Body of pancreas (tissue), 4 donors: ENCODE measurements at regions not wholly inside any gene's neighbourhood (a gene's known extent, or its start where the extent isn't known, plus 50 kb on each side); places are given as distances from the start of the nearest gene placed in this dataset.
A peak's percentile ranks its signal among the peaks of the same experiment; 100 is the strongest.

Experiments
- ATAC-seq: fragments of 150-250 bp; one replicate; pipeline ENCODE4 v1.9.1; 2016
- DNase-seq, 4 donors: peaks; one replicate each; pipeline ENCODE4 v3.0.0-alpha.2; 2019
- H3K27ac ChIP-seq, 4 donors: fragments of 200-600 bp; sonication (generic); 1 replicate in 3 of 4; 2 replicates in 1 of 4; pipeline versions ENCODE4 v1.5.1 to v1.6.1; 2016 to 2019; ENCODE audit warnings: mild to moderate bottlenecking in 1 of 4, mixed read lengths in 1 of 4, moderate library complexity in 1 of 4
- H3K27me3 ChIP-seq, 2 donors: fragments of 200-600 bp; sonication (generic); one replicate each; pipeline ENCODE4 v1.6.0; 2016; ENCODE audit warnings: mild to moderate bottlenecking in 1 of 2
- H3K36me3 ChIP-seq, 2 donors: fragments of 200-600 bp; sonication (generic); replicated peaks in 1 of 2; 2 replicates each; pipeline ENCODE4 v1.5.1; 2016; ENCODE audit warnings: low read depth in 2 of 2; ENCODE audit not compliant: insufficient read depth in 1 of 2
- H3K4me1 ChIP-seq: fragments of 200-600 bp; sonication (generic); one replicate; pipeline ENCODE4 v1.6.0; 2016
- H3K4me3 ChIP-seq, 2 donors: fragments of 200-600 bp; sonication (generic); 1 replicate in 1 of 2; 2 replicates in 1 of 2; pipeline ENCODE4 v1.5.1; 2016 to 2019
- H3K9me3 ChIP-seq, 3 donors: fragments of 200-600 bp; sonication (generic); 1 replicate in 2 of 3; 2 replicates in 1 of 3; pipeline ENCODE4 v1.5.1; 2016
- CTCF ChIP-seq, 7 experiments: fragments of 450-650 bp in 4 of 7; fragments of 200-600 bp in 3 of 7; sonication (generic) in 3 of 7; IDR thresholded peaks; one replicate each; pipeline ENCODE4 v1.5.1; 2016 to 2019; ENCODE audit warnings: antibody characterized with exemption in 7 of 7
- POLR2A ChIP-seq, 3 donors: fragments of 450-650 bp; IDR thresholded peaks; one replicate each; pipeline ENCODE4 v1.6.1; 2016; ENCODE audit warnings: antibody characterized with exemption in 3 of 3, mild to moderate bottlenecking in 2 of 3
- WGBS, 2 donors: methylation state at CpG; one replicate each; pipeline ENCODE4 v1.1.5; 2017; 5-methylcytosine and 5-hydroxymethylcytosine counted together
- intact Hi-C: fragments of 100-400 bp; cut with DNase I; formaldehyde crosslinking; loops from one replicate; pipeline ENCODE4 v1.15.1; 2023

GRCh38 chrY:7815285-7815684 is 903.7 kb upstream of the AMELY start:
- intact Hi-C loops: no loop called here
- WGBS, 2 donors: 83 to 100% methylated on average over 1 of the region's 1 CpG

DNA sequence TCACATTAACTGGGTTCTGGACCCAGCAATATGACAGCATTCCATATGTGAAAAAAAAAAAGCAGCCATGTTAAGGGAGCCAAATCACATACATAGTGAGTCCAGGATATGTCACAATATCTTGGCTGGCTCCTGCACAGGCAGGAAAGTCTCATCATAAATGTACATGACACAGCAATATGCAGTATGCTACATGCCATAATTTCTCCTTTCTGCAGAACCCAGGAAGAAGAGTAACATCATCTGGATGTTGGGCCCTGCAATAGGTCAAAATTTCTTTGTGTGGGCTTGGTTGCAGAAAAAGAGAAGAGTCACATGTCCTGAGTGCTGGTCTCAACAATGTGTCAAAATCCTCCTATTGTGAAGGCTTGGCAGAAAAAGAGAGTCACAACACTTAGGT is 902.8 kb upstream of the AMELY start:
- intact Hi-C loops: no loop called here
- ATAC-seq (no peak), DNase-seq (peak in 1 of 4 donors; percentile 1)
- no peaks in the 10 kb centered on the region for H3K36me3 ChIP-seq
- no peaks in the 10 kb centered on the region for H3K9me3 ChIP-seq
- no peak overlapping the region for H3K27ac ChIP-seq
- no peaks in the 10 kb centered on the region for H3K27me3 ChIP-seq
- TF ChIP-seq POLR2A (IDR thresholded peaks at IDR 0.05) (no peak), CTCF (IDR thresholded peaks at IDR 0.05) (no peak)
- H3K4me1 ChIP-seq: no peaks in the 10 kb centered on the region
- no peak overlapping the region for H3K4me3 ChIP-seq

More at GRCh38 chrY:7815285-7815684, 903.7 kb upstream of the AMELY start:
- Histone ChIP-seq H3K4me3 (no peak overlapping the region), H3K9me3 (no peaks in the 10 kb centered on the region), H3K27ac (no peak overlapping the region), H3K36me3 (no peaks in the 10 kb centered on the region), H3K27me3 (no peaks in the 10 kb centered on the region), H3K4me1 (no peaks in the 10 kb centered on the region)
- ATAC-seq: no peak
- no peak for DNase-seq
- TF ChIP-seq POLR2A (IDR thresholded peaks at IDR 0.05) (no peak), CTCF (IDR thresholded peaks at IDR 0.05) (no peak)

- 47 to 71% methylated on average over 1 of the region's 1 CpG for WGBS, 2 donors
- no peak overlapping the region for H3K27ac ChIP-seq
- TF ChIP-seq CTCF (IDR thresholded peaks at IDR 0.05) (no peak), POLR2A (IDR thresholded peaks at IDR 0.05) (no peak)
- no peaks in the 10 kb centered on the region for H3K9me3 ChIP-seq
- no peaks in the 10 kb centered on the region for H3K27me3 ChIP-seq
- no peak for DNase-seq
- no peaks in the 10 kb centered on the region for H3K4me1 ChIP-seq
- H3K36me3 ChIP-seq: no peaks in the 10 kb centered on the region
- no peak overlapping the region for H3K4me3 ChIP-seq
- no peak for ATAC-seq
- intact Hi-C loops: no loop called here
These were observed 898.8 kb upstream of the AMELY start for GRCh38 chrY:7810359-7810758.

GRCh38 chrY:7807516-7807870 is 895.9 kb upstream of the AMELY start:
- intact Hi-C loops: no loop called here
- Histone ChIP-seq H3K4me3 (no peak overlapping the region), H3K36me3 (no peaks in the 10 kb centered on the region), H3K27ac (no peak overlapping the region), H3K4me1 (no peaks in the 10 kb centered on the region), H3K9me3 (no peaks in the 10 kb centered on the region), H3K27me3 (no peaks in the 10 kb centered on the region)
- ATAC-seq (no peak), DNase-seq (no peak)
- TF ChIP-seq POLR2A (IDR thresholded peaks at IDR 0.05): no peak
- no peak for TF ChIP-seq CTCF (IDR thresholded peaks at IDR 0.05)

DNA sequence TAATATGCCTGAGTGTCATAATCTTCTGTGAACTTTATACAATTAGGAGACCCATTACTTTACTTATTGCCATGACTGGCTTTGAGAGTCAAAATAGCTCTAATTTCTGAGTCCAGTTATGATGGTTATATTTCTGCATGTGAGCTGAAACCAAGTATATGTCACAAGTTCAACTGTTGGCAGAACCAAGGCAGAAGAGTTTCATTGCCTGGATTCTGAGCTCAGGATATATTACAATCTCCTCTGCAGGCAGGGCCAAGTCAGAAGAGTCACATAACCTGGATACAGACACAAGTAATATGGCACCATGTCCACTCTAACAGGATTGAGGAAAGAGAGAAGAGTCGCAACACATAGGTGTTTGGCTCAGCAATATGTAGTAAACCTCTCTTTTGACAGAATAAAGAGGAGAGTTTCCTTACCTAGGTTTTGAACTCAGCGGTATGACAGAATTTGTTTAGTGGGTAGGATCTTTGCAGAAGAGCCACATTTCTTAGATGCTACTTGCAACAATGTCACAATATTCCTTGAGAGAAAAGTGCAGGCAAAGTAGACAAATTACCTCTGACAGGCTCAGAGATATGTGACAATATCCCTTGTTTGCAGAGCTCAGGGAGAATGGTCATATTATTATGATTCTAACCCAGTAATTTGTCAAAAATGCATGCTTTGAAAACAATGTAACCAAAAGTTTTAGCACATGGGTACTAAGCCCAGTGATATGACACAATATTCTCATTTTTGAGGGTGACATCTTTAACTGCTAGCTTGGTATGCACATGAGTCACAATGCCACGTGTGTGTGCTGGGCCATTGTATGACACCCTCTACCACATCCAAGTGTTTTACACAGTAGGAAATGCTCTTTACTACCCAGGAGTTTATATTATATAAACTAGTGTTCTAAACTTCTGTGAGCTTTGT is 895.3 kb upstream of the AMELY start:
- H3K4me3 ChIP-seq: no peak overlapping the region
- H3K36me3 ChIP-seq: no peaks in the 10 kb centered on the region
- no peaks in the 10 kb centered on the region for H3K9me3 ChIP-seq
- 85 to 87% methylated on average over 2 to 3 of the region's 3 CpGs for WGBS, 2 donors
- no peak overlapping the region for H3K27ac ChIP-seq
- DNase-seq (no peak), ATAC-seq (no peak)
- no peaks in the 10 kb centered on the region for H3K27me3 ChIP-seq
- intact Hi-C loops: no loop called here
- TF ChIP-seq CTCF (IDR thresholded peaks at IDR 0.05) (no peak), POLR2A (IDR thresholded peaks at IDR 0.05) (no peak)
- H3K4me1 ChIP-seq: no peaks in the 10 kb centered on the region
